ENCODE measurements at regions not wholly inside any gene's neighbourhood (a gene's known extent, or its start where the extent isn't known, plus 50 kb on each side); places are given as distances from the start of the nearest gene placed in this dataset.

DNA sequence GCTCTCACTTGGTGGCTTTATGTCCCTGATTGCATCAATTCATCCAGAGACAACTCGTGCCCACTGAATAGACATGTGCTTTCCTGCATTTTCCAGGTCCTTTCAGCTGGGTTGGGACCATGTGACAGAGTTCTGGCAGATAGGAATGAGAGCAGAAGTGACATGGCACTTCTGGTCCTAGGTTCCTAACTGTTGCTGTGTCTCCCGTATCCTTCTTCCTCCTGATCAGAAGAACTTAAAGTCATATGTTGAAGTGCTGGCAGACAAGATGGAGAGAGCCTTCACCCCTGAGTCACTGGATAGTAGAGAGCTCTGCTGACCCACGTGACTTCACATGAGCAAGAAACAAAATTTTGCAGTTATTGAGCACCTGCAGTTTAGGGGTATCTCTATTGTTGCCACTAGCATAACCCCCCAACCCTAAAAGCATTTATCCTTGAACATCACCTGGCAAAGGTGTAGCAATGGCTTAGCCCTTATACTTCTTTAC, 80.0 kb downstream of the NREP start:
- H3K4me3 ChIP-seq (replicated peaks in 1 of 2; ENCODE audit: low read depth in 2 of 2, low read length in 2 of 2): no peak overlapping the region
- TF ChIP-seq CTCF (IDR thresholded peaks at IDR 0.05; ENCODE audit: low read depth, low read length): no peak
- no peak for DNase-seq (ENCODE audit: low read depth in 2 of 2)

DNA sequence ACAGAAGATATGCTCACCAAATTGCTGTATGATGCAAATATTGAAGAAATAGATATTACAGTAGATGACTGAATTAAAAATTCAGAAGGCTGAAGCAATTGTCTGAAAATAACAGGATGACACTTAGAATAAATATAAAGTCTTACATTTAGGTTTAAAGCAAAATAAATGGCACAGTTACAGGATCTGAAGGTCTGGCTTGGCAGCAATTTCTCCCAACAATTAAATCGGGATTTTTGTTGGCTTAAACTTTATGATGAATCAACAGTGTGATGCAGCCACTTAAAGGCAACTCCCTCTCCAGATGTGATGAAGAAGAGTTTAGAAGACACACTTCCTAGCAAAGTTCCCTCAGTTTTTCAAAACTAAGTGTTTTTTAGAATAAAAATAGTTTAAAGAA, 80.5 kb downstream of the NREP start:
- DNase-seq (ENCODE audit: low read depth in 2 of 2): peak; percentile 34 to 65
- no peak overlapping the region for H3K4me3 ChIP-seq (replicated peaks in 1 of 2; ENCODE audit: low read depth in 2 of 2, low read length in 2 of 2)
- TF ChIP-seq CTCF (IDR thresholded peaks at IDR 0.05; ENCODE audit: low read depth, low read length): no peak

- TF ChIP-seq CTCF (IDR thresholded peaks at IDR 0.05; ENCODE audit: low read depth, low read length): no peak
- no peak overlapping the region for H3K4me3 ChIP-seq (replicated peaks in 1 of 2; ENCODE audit: low read depth in 2 of 2, low read length in 2 of 2)
- no peak for DNase-seq (ENCODE audit: low read depth in 2 of 2)
These were observed 81.6 kb downstream of the NREP start for GRCh38 chr5:111675201-111675934.

DNA sequence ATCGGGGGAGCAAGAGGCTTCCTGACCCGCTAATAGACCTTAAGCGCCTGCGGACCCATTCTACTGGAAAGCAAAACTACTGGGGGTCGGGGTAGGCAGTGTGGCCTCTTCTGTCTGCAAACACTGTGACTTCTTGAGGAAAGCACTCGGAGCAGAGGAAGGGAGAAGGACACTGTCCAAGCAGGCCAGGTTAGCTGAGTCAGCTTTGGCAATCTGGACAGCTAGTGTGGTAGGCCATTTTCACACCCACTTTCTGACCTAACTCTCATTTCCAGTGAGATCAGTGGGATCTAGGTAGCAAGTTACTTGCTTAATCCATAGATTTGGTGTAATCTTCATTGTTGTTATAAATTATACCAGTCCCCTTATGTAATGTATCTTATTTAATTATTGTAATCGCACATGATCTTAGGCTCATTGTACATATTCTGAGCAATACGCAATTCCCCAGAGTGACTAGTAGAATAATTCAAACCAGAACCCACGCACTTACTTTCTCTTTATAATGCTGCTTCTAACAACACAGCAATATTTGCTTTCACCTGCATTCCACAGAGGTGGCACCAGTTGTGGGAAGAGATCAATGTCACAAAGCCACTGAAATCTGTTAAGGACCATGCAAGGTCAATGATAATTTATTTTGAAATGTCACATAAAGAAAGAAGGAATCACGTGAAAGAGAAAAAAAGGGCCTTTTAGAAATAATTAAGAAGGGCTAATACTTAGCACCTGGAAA, 82.9 kb downstream of the NREP start:
- no peak for DNase-seq (ENCODE audit: low read depth in 2 of 2)
- H3K4me3 ChIP-seq (replicated peaks in 1 of 2; ENCODE audit: low read depth in 2 of 2, low read length in 2 of 2): no peak overlapping the region

GRCh38 chr5:111672099-111672498, 84.9 kb downstream of the NREP start:
- TF ChIP-seq CTCF (IDR thresholded peaks at IDR 0.05; ENCODE audit: low read depth, low read length): no peak
- no peak for DNase-seq (ENCODE audit: low read depth in 2 of 2)
- H3K4me3 ChIP-seq (replicated peaks in 1 of 2; ENCODE audit: low read depth in 2 of 2, low read length in 2 of 2): no peak overlapping the region

More for the DNA sequence above, 82.9 kb downstream of the NREP start:
- no peak for TF ChIP-seq CTCF (IDR thresholded peaks at IDR 0.05; ENCODE audit: low read depth, low read length)

DNA sequence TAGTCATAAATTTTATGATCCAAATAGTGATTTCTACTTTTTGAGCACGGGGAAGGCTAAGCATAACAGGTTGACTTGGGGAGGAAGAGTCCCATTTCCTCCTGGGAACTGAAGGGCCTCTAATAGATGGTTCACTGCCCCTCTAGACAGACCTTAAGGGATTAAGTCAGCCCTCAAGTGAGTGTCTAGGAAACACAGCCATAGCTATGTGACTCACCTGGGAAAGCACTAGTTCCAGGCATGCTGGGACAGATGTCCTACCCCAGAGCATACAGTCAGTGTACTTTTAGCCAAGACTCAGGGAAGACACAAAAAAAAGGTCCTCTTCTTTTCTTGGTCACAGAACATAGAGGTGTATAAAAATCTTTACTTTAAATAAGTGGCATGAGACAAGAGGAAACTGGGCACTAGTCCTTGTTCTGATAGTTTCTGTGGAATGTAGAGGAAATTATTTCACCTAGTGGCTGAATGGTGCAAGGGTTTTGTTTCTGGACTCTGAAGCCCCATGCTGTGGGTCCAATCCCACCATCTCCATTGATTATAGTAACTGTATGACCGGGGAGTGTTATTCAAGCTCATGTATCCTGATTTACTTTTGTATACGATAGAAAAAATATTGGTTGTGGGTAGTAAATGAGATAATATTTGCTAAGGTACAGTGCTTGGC, 86.0 kb downstream of the NREP start:
- peak in 1 of 2 donors; percentile 46 for DNase-seq (ENCODE audit: low read depth in 2 of 2)
- no peak overlapping the region for H3K4me3 ChIP-seq (replicated peaks in 1 of 2; ENCODE audit: low read depth in 2 of 2, low read length in 2 of 2)
- TF ChIP-seq CTCF (IDR thresholded peaks at IDR 0.05; ENCODE audit: low read depth, low read length): peak; percentile 13

All from cardiac fibroblast (primary cell).